Fibroblast of skin of back (primary cell): ENCODE measurements at regions not wholly inside any gene's neighbourhood (a gene's known extent, or its start where the extent isn't known, plus 50 kb on each side); places are given as distances from the start of the nearest gene placed in this dataset.
"Not testable (repeated sequence)": the region's sequence is repeated elsewhere in the genome, so short reads cannot be mapped to it uniquely, and the experiment has no call there.

ENCODE experiments used
- DNase-seq: peaks from one replicate; pipeline ENCODE4 v3.0.0-alpha.2; 2013

DNA sequence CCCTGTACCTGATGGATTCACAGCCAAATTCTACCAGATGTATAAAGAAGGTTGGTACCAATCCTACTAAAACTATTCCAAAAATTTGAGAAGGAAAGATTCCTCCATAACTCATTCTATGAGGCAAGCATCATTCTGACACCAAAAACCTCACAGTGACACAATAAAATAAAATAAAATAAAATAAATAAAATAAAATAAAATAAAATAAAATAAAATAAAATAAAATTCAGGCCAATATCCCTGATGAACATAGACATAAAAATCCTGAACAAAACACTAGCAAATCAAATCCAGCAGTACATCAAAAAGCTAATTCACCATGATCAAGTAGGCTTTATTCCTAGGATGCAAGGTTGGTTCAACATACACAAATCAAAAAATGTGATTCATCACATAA lies 108.1 kb downstream of the PROX1 start:
- DNase-seq, result not testable (repeated sequence)

DNA sequence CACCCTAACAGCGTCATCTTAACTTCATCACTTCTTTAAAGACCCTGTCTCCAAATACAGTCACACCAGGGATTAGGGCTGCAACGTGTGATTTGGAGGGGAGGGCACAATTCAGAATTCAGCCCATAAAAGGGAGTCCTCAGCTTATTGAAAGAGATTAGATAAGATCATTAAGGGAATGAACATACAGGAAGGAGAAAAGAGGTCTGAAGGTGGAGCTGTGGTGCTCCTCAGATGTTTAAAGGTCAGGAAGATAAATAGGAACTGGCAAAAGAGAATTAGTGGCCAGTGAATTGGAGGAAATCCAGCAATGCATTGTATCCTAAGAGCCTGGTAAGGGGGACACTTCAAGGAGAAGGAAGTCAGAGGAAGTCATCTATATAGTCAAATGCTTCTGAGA lies 113.5 kb downstream of the PROX1 start:
- no peak for DNase-seq

DNA sequence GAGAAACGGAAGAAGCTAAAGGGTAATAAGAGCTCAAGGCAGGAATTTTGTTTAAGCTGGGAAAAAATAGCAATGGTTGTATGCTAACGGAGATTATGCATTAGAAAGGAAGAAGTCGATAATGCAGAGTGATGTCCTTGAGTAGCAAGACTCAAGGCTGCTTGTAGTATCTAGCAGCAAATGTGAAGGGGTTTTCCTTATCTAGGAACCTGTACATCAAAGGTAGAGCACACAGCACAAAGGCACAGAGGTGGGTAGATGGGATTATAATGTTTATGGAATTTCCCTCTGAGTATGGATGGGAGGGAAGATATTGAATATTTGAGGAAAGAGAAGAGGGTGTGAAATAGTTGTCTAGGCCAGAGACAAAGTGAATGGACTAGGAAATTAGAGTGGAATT lies 114.1 kb downstream of the PROX1 start:
- DNase-seq, result no peak

DNA sequence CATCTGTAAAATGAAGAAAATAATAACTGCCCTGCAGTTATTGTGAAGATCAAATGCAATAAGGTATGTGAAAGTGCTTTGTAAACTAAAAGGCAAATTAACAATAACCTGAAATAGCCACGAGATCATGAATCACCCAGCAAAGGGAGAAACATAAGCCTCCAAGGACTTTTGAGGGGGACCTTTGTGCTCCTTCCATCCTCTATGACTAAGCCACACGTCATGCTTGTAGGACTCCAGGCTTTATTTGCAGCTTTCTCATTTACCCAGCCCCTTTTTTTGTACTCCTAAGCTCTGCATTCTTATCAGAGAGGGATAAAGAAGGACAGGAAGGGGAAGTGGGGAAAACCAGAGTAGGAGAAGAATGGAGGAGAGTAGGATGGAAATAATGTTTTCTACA lies 115.1 kb downstream of the PROX1 start:
- peak; percentile 68 for DNase-seq

DNA sequence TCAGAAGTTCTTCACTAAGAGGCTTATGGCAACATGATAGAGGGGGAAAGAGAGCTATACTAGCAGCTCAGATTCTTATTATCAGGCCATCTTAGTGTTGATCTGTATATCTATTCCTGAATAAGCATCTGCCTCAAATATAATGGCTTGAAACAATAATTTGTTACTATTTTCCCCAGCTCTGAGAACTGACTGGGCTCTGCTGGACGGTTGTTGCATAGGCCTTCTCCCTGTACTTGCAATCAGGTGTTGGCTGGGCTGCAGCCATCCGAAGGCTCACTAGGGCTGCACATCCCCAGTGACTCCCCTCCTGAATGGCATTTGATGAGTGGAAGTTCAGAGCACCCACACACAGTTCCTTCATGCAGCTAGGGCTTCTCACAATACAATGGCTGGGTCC lies 116.0 kb downstream of the PROX1 start:
- no peak for DNase-seq

DNA sequence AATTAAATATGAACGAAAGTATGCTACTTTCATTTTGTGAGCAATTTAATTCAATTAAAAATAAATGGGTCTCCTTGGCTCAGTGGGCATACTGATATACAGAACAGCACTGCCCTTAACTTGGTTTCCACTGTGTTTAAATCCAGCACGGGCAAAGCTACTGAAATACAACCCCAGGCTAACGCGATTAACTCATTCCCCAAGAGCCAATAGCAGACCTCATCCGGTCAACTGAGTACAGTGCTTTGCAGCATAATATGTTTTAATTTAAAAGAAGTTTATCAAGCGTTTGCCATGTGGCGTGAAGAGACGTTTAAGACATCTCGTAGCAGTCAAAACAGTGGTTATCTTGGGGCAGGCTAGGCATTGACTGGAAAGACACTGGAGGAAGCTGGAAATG lies 118.6 kb downstream of the PROX1 start:
- DNase-seq, result no peak

DNA sequence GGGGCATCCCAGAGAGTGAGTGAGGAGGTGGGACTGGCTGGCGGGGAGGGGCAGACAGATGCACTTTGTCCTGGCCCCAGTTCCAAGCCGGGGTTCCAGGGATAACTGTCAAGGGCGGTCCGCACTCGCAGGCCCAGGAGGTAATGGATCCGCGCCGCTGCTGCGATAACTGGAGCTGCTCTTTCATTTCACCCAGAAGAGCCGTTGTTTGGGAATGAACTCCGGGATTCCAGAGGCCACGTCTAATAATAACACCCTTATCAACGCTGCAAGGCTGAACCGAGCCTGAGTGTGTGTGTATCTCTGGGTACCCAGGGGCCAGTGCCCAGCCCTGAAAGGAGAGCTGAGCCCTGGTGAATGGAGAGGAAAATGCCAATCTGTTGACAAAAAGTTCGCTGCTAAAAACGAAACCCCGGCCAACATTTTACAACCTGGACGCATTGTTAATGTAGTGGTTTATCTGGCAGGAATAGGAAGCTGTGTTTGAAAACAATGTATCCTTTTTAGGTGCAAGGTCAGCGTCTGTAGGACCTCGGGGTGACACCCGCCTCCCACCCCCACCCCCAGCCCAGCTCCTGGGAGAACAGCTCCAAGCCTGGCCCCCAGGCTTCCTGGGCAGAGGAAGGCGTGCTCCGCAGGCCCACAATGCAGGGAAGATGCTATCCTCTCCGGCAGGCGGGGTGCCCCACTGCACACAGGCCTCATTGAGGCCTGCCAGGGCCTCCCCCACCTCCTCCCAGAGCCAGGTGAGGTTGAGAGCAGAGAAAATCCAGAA lies 119.7 kb downstream of the PROX1 start:
- peak; percentile 1 for DNase-seq

DNA sequence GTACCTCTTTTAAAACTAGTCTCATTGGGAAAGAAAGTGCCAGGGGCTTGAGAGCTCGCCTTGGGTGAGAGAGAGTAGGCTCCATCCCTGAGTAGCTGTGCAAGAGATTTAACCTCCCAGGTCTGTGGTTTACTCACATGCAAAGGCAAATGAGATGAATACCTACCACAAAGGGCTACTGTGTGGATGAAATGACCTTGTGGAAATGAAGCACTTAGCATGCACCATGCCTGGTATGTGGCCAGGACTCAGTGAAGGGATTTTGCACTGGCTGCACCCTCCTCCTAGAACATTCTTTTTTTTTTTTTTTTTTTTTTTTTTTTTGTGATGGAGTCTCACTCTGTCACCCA lies 120.3 kb downstream of the PROX1 start:
- no peak for DNase-seq

DNA sequence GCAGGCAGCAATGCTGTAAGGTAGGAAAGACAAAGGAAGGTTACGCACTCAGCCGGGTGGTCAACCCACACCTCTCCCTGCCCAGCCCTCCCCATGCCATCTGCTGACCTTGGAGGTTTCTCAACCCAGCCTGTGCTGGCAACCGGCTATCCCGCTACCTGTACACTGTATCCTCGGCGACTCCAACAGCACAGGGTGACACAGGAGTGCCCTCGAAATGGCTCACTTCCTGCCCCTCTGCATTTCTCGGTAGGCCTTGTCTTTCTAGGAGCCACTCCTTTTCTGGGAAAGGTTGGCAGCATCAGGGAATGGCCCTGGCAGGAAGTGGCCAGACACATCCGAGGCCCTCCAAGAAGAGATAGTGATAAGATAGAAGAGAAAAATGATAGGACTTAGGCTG lies 124.0 kb downstream of the PROX1 start:
- DNase-seq, result no peak

DNA sequence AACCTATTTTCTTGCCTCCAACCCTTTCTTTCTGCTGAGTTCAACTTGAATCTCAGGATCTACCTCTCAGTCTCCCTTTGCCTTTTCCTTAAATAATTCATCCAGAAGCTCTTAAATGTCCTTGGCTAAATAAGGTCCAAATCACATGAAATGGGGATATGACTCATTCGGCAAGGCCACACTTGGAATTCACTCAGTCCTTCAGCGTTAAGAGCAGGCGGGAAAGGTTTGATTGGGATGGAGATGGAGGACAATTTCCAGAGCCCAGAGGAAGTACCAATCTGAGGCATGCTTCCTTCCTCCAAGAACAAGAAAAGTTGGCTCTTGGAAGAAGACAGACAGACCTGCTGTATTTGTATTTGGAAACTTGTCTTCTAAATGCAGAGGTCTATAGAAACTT lies 128.5 kb downstream of the PROX1 start:
- DNase-seq, result no peak

DNA sequence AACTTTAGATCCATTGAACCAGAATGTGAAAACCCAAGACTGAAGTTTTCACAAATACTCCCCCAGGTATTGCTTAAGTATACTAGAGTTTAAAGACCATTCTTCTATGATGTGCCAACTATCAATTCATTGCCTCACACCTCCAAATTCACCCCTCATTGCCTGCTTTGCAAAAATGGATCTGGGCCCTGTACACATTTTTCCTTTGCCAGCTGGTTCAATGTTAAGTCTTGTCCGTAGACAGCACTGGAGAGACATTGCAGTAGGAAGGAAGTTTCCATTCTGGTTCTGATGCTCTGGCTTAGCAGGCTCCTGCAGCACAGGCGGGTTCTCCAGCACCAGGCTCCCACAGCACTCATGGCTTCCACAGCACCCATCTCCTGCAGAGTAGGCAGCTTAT lies 130.0 kb downstream of the PROX1 start:
- DNase-seq, result no peak

DNA sequence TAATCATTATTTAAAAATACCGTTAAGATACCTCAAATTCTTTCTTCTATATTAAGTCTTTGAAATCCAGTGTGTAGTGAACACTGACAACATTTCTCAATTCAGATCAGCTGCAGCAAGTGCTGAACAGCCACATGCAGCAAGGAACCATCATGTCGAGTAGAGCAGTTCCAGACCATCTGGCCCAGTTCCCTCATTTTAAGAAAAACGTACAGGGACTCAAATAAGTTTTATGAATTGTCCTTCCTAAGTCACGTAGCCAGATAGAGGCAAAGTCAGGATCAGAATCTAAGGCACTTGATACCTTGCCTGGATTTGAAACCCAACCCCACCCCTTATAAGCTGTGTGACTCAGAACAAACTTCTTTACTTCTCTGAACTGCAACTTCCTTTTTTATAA lies 132.4 kb downstream of the PROX1 start:
- no peak for DNase-seq

DNA sequence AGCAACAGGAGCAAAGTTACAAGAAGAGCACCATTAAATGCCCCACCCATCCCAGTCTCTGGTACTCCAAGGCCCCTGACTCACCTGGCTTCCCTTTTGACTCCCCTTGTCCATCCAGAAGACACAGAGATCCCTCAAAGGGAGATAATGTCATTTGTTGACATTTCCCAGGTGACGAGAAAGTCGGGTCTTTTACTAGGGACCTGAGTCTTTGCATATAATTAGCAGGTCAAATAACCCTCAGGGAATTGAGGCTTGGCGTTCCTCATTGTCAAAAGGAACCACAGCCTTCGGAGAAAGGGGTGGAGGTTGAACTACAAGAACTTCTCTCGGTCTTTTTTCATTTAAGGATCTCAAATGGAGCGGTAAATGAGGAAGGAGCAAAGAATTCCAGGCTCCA lies 133.2 kb downstream of the PROX1 start:
- no peak for DNase-seq

DNA sequence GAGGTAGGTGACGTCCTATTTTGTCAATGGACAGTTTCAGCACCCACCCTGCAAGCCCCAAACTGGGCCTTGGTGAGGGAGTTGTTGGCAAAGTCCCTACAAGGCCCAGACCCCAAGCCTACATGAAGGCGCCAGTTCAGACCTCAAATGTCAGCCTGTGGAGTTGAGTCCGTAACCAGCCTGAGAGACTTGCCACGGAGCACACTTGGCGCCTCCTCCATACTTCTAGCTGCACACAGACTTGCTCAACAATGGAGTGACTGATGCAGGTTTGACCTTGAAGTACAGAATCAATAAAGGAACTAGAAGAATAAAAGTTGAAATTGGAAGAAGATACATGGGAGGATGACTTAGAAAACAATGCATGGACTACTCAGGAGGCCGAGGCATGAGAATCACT lies 134.3 kb downstream of the PROX1 start:
- no peak for DNase-seq

DNA sequence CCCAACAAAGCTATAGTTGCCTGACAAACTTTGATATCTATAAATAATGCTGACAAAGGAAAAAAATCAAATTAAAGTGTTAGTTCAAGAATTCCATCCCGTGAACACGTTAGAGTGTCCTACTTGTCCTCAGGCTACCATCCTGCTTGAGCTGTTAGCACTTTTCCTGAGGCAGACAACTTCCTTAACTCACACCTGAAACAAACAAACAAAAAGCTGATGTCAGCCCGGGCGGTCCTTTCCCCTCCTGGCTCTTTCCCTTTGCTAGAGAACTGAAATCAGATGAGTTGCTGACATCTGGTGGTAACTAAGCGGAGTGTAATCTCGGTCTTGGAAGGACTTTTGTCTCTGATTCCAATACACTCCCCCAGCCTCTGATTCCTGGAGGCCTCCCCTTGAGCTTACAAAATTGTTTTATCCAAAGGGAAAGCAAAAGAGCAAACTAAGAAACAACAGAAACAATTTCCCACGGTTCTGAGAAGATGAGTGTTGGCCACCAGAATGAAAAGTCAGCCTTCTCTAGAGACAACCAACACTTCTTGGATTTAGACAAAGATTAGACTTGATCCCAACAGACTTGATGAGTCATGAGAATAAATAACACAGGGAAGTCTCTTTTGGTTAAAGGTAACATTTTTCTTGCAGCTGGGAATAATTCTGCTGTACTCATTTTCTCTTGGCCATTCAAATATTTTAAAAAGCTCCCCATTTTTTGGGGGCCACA lies 135.4 kb downstream of the PROX1 start:
- DNase-seq, result peak; percentile 50

DNA sequence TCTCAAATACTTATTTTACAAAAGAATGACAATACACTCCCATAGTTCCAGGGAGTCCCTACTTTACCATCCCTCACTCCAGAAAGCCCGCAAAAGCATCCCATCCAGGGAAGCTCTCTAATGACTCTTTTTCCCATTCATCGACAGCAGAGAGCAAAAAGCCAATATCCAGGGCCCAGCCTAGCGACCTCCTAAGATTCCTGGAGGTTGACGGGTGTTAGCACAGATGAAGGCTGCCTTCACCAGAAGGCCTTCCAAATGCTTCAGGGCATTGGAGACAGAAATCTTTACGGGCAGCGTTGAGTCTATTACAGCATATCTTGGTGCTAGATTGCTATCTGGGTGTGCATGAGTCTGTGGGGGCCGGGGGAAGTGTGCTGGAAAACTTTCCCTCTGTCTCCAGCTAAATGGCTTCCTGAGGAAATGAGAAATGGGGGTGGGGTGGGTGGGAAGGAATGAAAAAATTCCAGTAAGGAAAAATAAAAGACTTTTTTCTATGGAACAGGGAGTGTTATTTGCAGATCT lies 136.6 kb downstream of the PROX1 start:
- DNase-seq, result no peak

DNA sequence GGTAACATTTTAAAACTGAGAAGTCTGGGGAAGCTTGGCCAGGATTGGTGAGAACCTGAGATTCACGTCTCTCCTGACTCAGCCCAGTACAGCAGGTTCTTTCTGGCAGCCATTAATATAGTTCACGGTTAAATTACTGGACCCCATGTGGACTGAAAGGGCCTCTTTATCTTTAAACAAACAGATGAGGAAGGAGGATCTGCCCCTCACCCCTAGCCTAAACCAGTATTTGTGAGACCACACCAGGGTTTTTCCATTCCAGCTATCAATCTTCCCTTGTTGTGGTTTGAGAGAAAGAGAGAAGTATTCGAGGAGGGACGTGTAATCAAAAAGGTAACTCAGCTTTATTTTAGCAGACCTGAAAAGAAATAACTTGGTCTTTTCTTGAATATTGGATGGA lies 137.1 kb downstream of the PROX1 start:
- DNase-seq, result no peak

DNA sequence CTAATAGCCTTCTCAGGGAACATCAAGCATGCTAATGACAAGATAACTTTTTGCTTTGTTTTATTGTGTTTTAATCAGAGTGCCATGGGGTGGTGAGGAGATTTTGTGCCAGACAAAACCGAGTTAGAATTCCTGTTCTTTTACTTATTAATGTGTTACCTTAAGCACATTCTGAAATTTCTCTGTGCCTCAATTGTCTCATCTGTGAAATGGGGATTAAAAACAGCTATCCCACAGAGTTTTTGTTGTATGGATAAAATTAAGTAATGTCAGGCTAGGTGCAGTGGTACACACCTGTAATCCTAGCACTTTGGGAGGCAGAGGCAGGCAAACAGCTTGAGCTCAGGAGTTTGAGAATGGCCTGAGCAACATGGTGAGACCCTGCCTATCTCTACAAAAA lies 138.0 kb downstream of the PROX1 start:
- DNase-seq, result no peak

DNA sequence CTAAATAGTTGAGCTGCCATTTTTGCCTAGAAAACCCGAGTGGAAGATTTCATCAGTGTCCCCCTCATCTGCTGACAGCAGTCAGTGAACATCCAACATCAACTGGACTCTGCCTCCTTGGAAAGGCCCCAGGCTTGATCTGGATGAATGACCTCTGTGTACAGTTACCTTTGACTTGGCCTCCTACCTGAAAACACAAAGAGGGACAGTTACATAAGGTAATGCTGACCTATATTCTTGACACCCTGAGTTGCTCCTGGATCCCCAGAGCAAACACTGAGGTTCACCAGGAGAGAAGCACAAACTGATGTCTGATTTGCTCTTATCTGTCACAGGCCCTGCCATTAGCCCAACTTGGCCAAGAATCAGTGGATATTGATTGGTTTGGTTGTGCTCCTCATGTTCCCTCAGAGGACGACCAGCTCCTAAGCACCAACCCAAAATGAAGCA lies 138.9 kb downstream of the PROX1 start:
- no peak for DNase-seq

DNA sequence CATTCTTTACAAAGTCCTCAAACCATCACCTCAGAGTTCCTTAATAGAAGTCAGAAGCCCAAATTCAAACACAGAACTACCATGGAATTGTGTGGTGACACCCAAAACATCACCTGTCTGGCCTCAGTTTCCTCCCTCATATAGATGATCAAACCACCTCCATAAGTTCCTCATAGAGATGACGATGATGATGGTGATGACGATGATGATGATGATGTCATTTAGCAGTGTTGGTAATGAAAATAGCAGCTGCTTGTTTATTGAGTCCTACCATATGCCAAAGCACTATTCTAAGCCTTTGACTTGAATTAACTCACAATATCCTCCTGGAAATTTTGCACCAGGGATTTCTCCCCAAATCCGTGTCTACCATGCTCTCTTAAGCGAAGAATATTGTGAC lies 139.9 kb downstream of the PROX1 start:
- no peak for DNase-seq

DNA sequence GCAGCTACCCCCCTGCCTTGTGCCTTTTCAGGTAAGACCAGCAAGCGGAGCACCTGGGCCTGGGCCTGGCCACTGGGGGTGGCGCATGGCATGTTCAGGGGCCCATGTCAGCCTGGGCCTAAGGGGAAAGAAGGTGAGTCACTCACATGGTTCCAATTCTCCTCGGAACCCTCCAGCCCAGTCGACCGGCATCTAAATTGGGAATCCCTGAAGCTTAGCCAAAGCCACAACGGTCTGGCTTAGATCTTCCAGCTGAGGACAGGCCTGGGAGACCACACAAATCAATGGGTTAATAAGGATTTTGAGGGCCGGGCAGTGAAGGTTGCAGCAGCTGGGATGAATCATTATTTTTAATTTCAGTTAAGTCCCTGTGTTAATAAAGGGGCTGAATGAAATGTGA lies 145.1 kb upstream of the SMYD2 start:
- DNase-seq, result no peak

DNA sequence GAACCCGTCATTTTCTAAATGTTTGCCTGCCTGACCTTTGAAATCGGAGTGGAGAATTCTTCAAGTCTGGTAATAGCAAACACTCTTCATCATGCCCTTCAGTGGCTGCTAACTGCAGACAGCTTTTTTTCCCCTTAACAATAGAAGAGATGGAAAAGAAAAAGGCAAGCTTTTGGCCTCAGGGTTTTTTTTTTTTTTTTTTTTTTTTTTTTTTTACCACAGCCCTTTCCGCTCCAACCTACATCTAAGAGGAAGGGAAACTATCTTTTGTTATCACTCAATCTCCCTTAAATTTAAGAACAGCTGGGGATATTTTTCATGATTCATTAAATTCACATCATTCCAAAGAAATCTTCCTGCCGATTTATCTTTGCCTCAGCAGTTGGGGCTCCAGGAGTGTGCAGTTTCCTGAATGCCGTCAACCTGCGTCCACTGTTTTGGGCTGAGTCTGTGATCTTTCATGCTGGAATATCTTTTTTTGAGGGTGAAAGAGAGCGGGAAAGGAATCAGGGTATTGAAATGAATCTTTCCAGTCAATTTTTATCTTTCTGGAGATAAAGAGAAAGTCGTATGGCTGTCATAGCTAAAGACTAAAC lies 144.5 kb upstream of the SMYD2 start:
- no peak for DNase-seq

DNA sequence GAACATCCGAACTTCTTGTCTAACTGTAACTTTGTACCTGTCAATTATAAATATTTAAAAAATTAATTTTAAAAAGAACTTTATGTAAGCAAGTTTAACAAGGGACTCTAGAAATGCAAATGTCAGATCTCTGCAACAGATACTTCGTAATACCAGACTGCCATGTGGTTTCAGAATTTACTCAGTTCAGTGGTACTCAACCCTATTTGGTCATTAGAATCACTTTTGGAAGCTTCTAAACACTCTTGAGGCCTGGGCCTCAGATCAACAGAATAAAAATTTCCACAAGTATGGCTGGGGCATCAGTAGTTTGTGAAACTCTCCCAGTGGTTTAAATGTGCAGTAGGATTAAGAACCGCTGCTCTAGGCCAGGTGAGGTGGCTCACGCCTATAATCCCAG lies 139.5 kb upstream of the SMYD2 start:
- DNase-seq, result no peak
